GM12892 (cell line): ENCODE measurements at regions not wholly inside any gene's neighbourhood (a gene's known extent, or its start where the extent isn't known, plus 50 kb on each side); places are given as distances from the start of the nearest gene placed in this dataset.

Experiments
- POLR2A ChIP-seq: IDR thresholded peaks from 2 replicates; pipeline ENCODE4 v1.6.1; 2011; ENCODE audit warnings: low read depth, low read length, control low read depth
- POLR2AphosphoS5 ChIP-seq: IDR thresholded peaks from 2 replicates; pipeline ENCODE4 v1.6.1; 2011; ENCODE audit warnings: low read depth, low read length, control low read depth
- TAF1 ChIP-seq: IDR thresholded peaks from 2 replicates; pipeline ENCODE4 v1.6.1; 2011; ENCODE audit warnings: low read depth, mild to moderate bottlenecking, control low read depth, low read length, borderline replicate concordance

DNA sequence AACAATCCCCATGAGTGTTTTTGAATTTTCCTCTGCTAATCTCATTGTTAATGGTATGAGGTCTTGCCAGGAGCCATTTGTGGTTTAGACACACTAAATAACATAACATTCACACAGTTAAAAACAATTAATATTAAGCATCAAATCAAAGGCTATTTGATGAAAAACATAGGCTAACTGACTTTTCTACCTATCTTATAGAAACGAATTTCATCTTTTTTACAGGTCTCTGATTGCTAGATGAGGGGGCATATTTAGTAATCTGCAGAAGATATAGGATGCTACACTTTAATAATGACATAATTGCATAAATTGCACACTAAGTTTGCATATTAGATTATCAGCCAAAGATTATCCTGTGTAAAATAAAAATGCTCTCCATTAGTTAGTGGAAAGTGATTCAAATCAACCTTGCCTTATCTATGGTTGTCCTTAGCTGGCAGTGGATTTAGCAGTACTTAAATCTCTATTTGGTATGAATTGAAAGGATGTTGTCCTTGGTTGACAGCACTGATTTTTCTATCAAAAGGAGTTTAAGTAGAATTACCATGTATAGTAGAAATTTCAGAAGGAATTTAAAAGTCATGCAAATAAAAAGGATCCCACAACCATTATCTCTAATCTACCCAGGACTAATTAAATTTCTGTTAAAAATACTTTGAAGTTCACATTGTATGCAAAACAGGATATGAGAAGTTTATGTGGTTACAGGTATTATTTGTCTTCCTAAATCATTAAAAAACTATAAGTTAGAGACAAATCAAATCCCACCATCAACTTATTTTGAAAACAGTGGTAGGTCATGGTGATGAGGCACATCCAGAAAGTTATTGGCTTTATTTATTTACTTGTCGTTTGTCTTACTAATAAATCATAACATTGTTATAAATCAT is 50.6 kb upstream of the SPAG16 start:
- TF ChIP-seq POLR2A (no peak), POLR2AphosphoS5 (no peak), TAF1 (no peak)
